IMR-90 (cell line): ENCODE measurements at regions not wholly inside any gene's neighbourhood (a gene's known extent, or its start where the extent isn't known, plus 50 kb on each side); places are given as distances from the start of the nearest gene placed in this dataset.

Experiments
- ATAC-seq: fragments of 200-7000 bp; cut with Tn5 transposase; 2 replicates; pipeline ENCODE4 v1.9.1; 2020; ENCODE audit warnings: low read depth, mild to moderate bottlenecking, moderate library complexity
- BruUV-seq: library from RNA; stranded (reverse); fragments of 400-500 nt; replicated peaks from 2 replicates; lab custom pipeline; 2021; lab: Mats Ljungman, UMichigan
- CTCF ChIA-PET: fragments of 300-600 bp; formaldehyde crosslinking; extraction: SDS; loops from one replicate; lab custom pipeline; 2021; ENCODE audit warnings: antibody characterized with exemption; lab: Yijun Ruan, JAX
- POLR2A ChIA-PET: fragments of 300-600 bp; sonication (Branson Sonifier 250); formaldehyde crosslinking; loops from one replicate; lab custom pipeline; 2022; ENCODE audit warnings: antibody characterized with exemption; ENCODE audit not compliant: unreplicated experiment; lab: Charles Lee
- DNase-seq: peaks from one replicate; pipeline ENCODE4 v3.0.0; 2013
- H2AFZ ChIP-seq: replicated peaks from 2 replicates; pipeline ENCODE3; 2013; ENCODE audit warnings: low read length, mild to moderate bottlenecking; ENCODE audit not compliant: poor library complexity
- H2AK5ac ChIP-seq: 2 replicates; pipeline ENCODE4 v1.6.1; 2013; ENCODE audit warnings: low read depth, low read length, inconsistent platforms
- H2AK9ac ChIP-seq: replicated peaks from 2 replicates; pipeline ENCODE3; 2013; ENCODE audit warnings: mild to moderate bottlenecking, low read depth, low read length, moderate library complexity; ENCODE audit not compliant: poor library complexity
- H2BK120ac ChIP-seq: 2 replicates; pipeline ENCODE4 v1.6.1; 2013; ENCODE audit warnings: low read depth, low read length, inconsistent platforms
- H2BK15ac ChIP-seq: 3 replicates; pipeline ENCODE4 v1.6.1; 2013; ENCODE audit warnings: low read depth, low read length, inconsistent platforms
- H2BK20ac ChIP-seq: 2 replicates; pipeline ENCODE4 v1.6.1; 2013; ENCODE audit warnings: low read depth, mild to moderate bottlenecking, inconsistent platforms, low read length, moderate library complexity
- H2BK5ac ChIP-seq: 2 replicates; pipeline ENCODE4 v1.6.1; 2013; ENCODE audit warnings: mild to moderate bottlenecking, low read depth, low read length, inconsistent platforms; ENCODE audit not compliant: poor library complexity, severe bottlenecking
- H3K14ac ChIP-seq: replicated peaks from 2 replicates; pipeline ENCODE4 v1.6.1; 2013; ENCODE audit warnings: low read depth, low read length, inconsistent platforms
- H3K18ac ChIP-seq: 2 replicates; pipeline ENCODE4 v1.6.1; 2013; ENCODE audit warnings: low read depth, low read length, control low read depth
- H3K23ac ChIP-seq: 2 replicates; pipeline ENCODE4 v1.6.1; 2013; ENCODE audit warnings: low read depth, low read length, inconsistent platforms
- H3K27ac ChIP-seq: 2 replicates; pipeline ENCODE4 v1.5.1; 2013; ENCODE audit warnings: mild to moderate bottlenecking, control low read depth, low read length; ENCODE audit not compliant: insufficient read depth
- H3K27me3 ChIP-seq: 2 replicates; pipeline ENCODE4 v1.6.1; 2013; ENCODE audit warnings: low read length; ENCODE audit not compliant: control insufficient read depth, insufficient read depth
- H3K36me3 ChIP-seq: 2 replicates; pipeline ENCODE4 v1.6.1; 2013; ENCODE audit warnings: low read length, mixed read lengths; ENCODE audit not compliant: control insufficient read depth, insufficient read depth
- H3K4ac ChIP-seq: 2 replicates; pipeline ENCODE4 v1.6.1; 2013; ENCODE audit warnings: low read depth, low read length, inconsistent platforms
- H3K4me1 ChIP-seq: 2 replicates; pipeline ENCODE4 v1.6.1; 2013; ENCODE audit warnings: low read length, mixed read lengths; ENCODE audit not compliant: control insufficient read depth, insufficient read depth
- H3K4me2 ChIP-seq: 2 replicates; pipeline ENCODE4 v1.6.1; 2013; ENCODE audit warnings: low read depth, mild to moderate bottlenecking, control low read depth, low read length, moderate library complexity
- H3K4me3 ChIP-seq: 2 replicates; pipeline ENCODE4 v1.5.1; 2013; ENCODE audit warnings: low read depth, mild to moderate bottlenecking, control low read depth, low read length, moderate library complexity; ENCODE audit not compliant: insufficient read depth
- H3K56ac ChIP-seq: 2 replicates; pipeline ENCODE4 v1.6.1; 2013; ENCODE audit warnings: low read length, inconsistent platforms; ENCODE audit not compliant: insufficient read depth; ENCODE audit errors: extremely low read depth
- H3K79me1 ChIP-seq, 2 experiments: 2 replicates each; pipeline ENCODE4 v1.6.1; 2013; ENCODE audit warnings: low read length in 2 of 2, inconsistent platforms in 1 of 2, low read depth in 1 of 2
- H3K9ac ChIP-seq: 2 replicates; pipeline ENCODE4 v1.6.1; 2013; ENCODE audit warnings: low read depth, low read length, control low read depth
- H3K9me1 ChIP-seq: 2 replicates; pipeline ENCODE4 v1.6.1; 2013; ENCODE audit warnings: low read length, inconsistent platforms; ENCODE audit not compliant: insufficient read depth
- H3K9me3 ChIP-seq: 2 replicates; pipeline ENCODE4 v1.6.1; 2013; ENCODE audit warnings: low read length; ENCODE audit not compliant: control insufficient read depth, insufficient read depth
- H4K20me1 ChIP-seq: 2 replicates; pipeline ENCODE4 v1.6.1; 2013; ENCODE audit warnings: low read length, inconsistent platforms; ENCODE audit not compliant: insufficient read depth
- H4K5ac ChIP-seq: 2 replicates; pipeline ENCODE4 v1.6.1; 2013; ENCODE audit warnings: mild to moderate bottlenecking, low read depth, low read length, control low read depth
- H4K8ac ChIP-seq, 2 experiments: 2 replicates each; pipeline ENCODE4 v1.6.1; 2013; ENCODE audit warnings: low read depth in 2 of 2, low read length in 2 of 2, control low read depth in 1 of 2, inconsistent platforms in 1 of 2
- H4K91ac ChIP-seq: 2 replicates; pipeline ENCODE4 v1.6.1; 2013; ENCODE audit warnings: low read depth, low read length, inconsistent platforms; ENCODE audit not compliant: insufficient read depth
- CHD1 ChIP-seq: IDR thresholded peaks from 2 replicates; pipeline ENCODE4 v1.6.1; 2012; ENCODE audit warnings: low read depth, low read length, improper control_type of control experiment
- MAFK ChIP-seq: IDR thresholded peaks from 2 replicates; pipeline ENCODE4 v1.6.1; 2012; ENCODE audit warnings: low read depth, low read length, improper control_type of control experiment
- MAZ ChIP-seq: IDR thresholded peaks from 2 replicates; pipeline ENCODE4 v1.6.1; 2012; ENCODE audit warnings: low read depth, mild to moderate bottlenecking, low read length, improper control_type of control experiment, moderate library complexity, borderline replicate concordance
- WGBS, 2 experiments: methylation state at CpG; one replicate each; pipeline versions ENCODE4 v1.1.5 to v1.1.7; 2013; ENCODE audit warnings: missing lambda C conversion rate in 2 of 2; ENCODE audit not compliant: insufficient read length in 1 of 2; ENCODE audit errors: extremely low coverage in 2 of 2; 5-methylcytosine and 5-hydroxymethylcytosine counted together
- dilution Hi-C: fragments of 300-500 bp; cut with HindIII; formaldehyde crosslinking; loops from one replicate; pipeline ENCODE4 v1.14.3; 2018; ENCODE audit warnings: low sequenced_read_pairs; ENCODE audit not compliant: unreplicated experiment
- in situ Hi-C: fragments of 300-500 bp; cut with MboI; formaldehyde crosslinking; loops from 3 replicates; pipeline ENCODE4 v1.14.3; 2019; ENCODE audit warnings: low sequenced_read_pairs, inconsistent platforms, mixed read lengths
- intact Hi-C: fragments of 100-400 bp; cut with micrococcal nuclease; formaldehyde crosslinking; loops from 2 replicates; pipeline ENCODE4 v1.10.0; 2022

DNA sequence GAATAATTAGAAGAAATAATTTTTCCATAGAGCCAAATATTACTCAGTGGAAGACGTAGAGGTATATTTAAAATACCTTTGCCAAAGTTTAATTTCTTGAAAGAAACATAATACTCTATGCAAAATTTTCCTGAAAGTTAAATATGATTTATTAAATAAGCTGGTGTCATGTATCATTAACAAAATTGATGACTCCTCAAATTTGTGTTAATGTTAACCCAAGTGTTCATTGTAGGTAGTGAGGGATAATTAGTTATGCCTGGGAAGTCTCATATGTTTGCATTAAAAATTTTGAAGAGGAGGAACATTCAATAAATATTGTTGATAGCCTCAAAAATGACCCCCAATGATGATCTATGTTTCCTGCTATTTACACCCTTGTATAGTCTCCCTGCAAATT, 292.7 kb upstream of the AMOT start:
- H4K5ac ChIP-seq = no peak overlapping the region
- no peaks in the 10 kb centered on the region for H4K20me1 ChIP-seq
- no peaks in the 10 kb centered on the region for H3K36me3 ChIP-seq
- H3K79me1 ChIP-seq = no peaks in the 10 kb centered on the region
- H3K18ac ChIP-seq = no peak overlapping the region
- in situ Hi-C loops (no loop called here), dilution Hi-C loops (no loop called here), intact Hi-C loops (no loop called here)
- no peak overlapping the region for H3K9ac ChIP-seq
- no peak for DNase-seq
- no peaks in the 10 kb centered on the region for H3K4me1 ChIP-seq
- no peaks in the 10 kb centered on the region for H3K9me1 ChIP-seq
- no peak overlapping the region for H2BK15ac ChIP-seq
- no peak overlapping the region for H3K56ac ChIP-seq
- no peak overlapping the region for H3K27ac ChIP-seq
- H3K9me3 ChIP-seq = no peaks in the 10 kb centered on the region
- H3K4me2 ChIP-seq = no peak overlapping the region
- H2AK5ac ChIP-seq = no peak overlapping the region
- H3K23ac ChIP-seq = no peak overlapping the region
- no peaks in the 10 kb centered on the region for H3K27me3 ChIP-seq
- H2BK5ac ChIP-seq = no peak overlapping the region
- no peak overlapping the region for H2AK9ac ChIP-seq
- no peak overlapping the region for H2BK20ac ChIP-seq
- BruUV-seq = no TSS peak
- no CpG with 5 or more reads among the region's 1 CpG for WGBS, 2 experiments
- ChIA-PET CTCF (no interaction called here), POLR2A (interaction anchor here (0.6 kb wide), 1 partner anchor 44 kb away, joined by 5 read pairs; no protein-coding TSS in a partner anchor)
- no peak overlapping the region for H3K14ac ChIP-seq
- H3K4me3 ChIP-seq = no peak overlapping the region
- ATAC-seq = no peak
- no peak for TF ChIP-seq CHD1
- TF ChIP-seq MAZ = no peak
- peak; percentile 49 for TF ChIP-seq MAFK
- H2AFZ ChIP-seq = no peak overlapping the region
- no peak overlapping the region for H4K91ac ChIP-seq
- H2BK120ac ChIP-seq = no peak overlapping the region
- H4K8ac ChIP-seq = no peak overlapping the region
- no peak overlapping the region for H3K4ac ChIP-seq
